Fibroblast of skin of right biceps (primary cell): ENCODE measurements at regions not wholly inside any gene's neighbourhood (a gene's known extent, or its start where the extent isn't known, plus 50 kb on each side); places are given as distances from the start of the nearest gene placed in this dataset.

ENCODE experiments used
- DNase-seq: peaks from one replicate; pipeline ENCODE4 v3.0.0-alpha.2; 2013

DNA sequence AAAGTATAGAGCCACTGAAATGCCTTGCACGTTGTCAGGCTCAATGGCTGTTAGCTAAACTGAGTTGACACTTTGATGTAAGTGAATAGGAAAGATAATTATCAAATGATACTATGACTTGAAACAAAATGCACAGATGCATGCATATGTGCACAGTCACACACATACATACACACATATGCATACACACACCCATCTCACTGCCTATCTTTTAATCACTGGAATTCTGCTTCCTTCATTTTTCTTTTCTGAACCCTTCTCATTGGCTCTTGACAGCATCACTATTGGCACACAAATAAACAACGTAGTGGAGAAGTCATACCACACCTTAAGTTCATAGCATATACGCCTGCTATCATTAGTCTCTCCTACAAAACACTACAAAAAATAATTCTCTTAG lies 154.9 kb upstream of the NCKAP5 start:
- DNase-seq, result no peak

DNA sequence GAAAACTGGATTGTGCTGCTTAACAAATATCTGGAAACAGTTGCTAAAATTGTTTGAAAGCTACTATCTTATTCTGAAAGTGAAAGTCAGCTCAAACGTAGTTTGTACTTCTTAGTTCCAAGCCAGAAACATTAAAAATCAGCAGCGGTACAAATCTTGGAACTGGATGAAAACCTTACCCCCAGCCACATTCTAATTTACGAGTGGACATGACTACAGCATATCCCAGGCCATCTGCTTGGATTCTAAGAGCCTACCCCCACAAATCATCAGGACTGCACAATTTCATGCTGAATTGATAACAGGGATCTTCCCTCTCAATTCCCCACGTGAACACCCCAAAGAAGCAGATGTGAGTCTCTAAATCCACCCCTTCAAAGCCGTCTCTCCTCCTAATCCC lies 158.7 kb upstream of the NCKAP5 start:
- no peak for DNase-seq

DNA sequence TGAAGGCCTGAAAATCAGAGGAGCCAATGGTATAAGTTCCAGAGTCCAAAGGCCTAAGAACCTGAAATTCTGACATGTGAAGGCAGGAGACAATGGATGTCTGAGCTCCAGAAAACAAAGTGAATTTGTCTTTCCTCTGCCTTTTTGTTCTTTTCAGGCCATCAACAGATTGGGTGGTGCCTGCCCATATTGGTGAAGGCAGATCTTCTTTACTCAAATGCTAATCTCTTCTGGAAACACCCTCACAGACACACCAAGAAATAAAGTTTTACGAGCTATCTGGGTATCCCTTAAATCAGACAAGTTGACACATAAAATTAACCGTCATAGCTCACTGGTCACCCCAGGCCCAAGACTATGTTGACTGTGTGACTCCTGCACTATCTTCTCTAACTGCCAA lies 163.8 kb upstream of the NCKAP5 start:
- no peak for DNase-seq

DNA sequence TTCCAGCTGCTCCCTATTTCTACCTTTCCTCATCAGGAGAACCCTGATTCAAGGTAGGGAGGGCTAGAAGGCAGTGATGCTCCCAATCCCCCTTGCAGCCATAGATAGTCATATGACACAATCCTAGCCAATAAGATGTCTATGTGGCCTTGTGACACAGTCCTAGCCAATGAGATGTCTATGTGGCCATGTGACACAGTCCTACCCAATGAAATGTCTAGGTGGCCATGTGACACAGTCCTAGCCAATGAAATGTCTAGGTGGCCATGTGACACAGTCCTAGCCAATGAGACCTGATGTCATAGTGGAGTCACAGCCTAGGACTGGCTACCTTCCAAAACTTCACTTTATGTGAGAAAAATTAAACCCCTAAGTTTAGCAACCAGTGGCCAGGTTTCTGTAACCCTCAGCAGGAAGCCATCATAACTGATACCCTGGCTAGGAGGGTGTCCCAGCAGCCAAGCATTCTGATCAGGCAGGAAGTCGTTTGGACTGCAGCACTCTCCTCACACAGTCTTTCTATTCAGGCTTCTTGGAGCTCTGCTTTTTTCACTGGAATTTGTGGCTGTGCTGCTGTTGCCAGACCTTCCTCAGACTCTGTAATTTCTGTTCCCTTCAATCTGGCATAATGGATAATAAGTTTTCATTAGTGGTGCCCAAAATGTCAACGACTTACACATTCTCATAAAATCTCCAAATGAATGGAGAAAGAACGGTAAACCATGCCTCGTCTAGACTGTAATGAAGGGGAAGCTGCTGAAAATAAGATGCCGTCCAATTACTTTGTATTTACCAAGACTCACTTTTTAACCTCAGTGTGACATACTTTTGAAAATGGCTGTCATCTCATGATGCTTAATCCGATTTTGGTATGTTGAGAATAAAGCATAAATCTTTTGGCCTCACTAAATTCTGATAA lies 165.0 kb upstream of the NCKAP5 start:
- DNase-seq, result peak; percentile 68

DNA sequence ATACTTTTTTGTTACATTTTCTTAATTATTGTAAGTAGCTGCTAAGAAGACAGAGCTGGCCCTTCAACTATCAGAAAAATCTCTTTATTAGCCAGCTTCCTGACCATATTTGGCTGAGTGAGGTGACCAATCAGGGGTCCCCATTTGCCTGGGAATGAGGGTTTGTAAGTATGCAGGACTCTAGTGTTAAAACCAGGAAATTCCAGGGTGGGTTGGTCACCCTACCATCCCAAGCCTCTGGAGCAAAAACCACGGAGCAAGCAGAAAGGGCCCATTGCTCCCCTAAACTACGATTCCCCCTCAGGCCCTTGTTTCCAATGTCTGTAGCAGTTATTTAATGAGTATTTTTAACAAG lies 165.6 kb upstream of the NCKAP5 start:
- peak; percentile 97 for DNase-seq

DNA sequence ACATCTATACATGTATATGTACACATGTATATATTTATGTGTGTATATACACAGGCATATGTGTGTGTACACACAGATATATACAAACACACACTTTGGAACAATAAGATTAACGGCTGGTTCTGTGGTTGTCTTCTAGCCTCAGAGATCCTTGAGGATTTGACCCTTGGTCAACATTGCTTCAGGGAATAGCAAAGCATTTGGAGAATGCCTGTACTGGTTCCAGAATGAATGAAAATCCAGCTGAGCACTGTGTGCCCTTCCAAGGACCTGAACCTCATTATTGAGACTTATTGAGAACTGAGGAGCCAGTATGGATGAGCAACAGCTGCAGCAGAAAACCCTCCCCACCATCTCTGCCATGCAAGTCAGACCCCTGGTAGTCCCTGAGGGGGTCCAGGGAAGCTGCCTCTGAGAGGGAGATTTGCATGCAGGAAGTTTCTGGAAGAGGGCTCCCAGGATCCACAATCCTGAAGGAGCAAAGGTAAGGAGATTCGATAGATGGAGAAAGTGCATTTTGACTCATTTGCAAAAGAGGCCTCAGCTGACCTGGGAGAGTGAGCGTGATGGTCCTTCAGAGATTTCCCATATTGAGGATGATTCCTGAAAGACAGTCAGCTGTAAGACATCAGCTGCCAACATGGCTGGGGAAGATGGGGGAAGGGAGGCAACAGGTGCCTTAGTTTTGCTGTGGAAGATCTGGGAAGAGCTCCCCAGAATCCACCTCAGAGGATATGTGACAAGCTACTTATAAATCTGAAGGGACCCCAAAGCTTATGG lies 166.6 kb upstream of the NCKAP5 start:
- peak; percentile 51 for DNase-seq

DNA sequence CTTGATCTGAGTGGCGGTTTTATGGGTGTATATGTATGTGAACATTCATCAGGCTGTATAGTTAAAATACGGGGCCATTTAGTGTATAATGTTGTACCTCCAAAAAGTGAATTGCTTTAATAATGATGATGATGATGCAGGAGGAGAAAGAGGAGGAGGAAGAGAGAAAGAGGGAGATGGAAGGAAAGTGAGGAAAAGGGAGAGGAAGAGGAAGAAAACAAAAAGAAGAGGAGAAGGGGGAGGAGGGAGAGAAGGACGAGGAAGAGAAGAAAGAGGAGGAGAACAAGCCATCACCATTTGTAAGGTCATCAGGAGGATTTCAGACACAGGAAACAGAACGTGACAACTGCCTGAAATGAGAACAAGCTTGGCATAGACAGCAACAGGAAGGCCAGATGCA lies 168.4 kb upstream of the NCKAP5 start:
- DNase-seq, result no peak

DNA sequence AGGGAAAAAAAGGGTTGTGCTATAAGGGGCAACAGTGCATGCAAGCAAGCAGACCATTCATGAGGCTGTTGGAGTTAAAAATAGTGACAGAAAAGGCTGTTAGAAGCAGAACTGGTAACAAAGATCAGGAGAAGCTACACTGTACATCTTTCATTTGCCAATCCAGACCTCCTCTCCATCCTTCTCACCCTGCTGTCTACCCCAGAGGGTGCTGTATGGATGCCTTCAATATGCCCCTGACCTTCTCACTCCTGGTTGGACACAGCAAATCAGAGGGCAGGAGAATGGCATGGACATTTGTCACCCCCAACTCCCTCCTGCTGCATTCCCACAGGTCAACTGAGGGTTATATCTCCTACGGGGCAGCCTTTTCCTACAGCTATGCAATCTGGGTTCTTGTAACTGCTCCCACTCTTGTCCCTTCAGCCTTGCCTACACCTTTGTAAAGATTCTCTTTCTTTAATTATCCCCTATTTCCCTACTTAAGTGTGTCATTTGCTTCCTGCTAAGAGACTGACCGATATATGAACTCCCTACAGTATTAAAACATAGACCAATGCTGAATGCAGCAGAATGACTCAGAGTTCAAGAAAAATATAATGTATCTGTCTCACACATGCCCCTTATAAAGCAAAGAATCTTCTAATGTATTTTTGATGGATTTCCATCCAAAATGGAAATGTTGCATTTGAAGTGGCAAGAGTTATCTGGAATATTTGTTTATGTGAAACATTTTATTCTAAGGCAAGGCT lies 169.2 kb upstream of the NCKAP5 start:
- DNase-seq, result peak; percentile 77

DNA sequence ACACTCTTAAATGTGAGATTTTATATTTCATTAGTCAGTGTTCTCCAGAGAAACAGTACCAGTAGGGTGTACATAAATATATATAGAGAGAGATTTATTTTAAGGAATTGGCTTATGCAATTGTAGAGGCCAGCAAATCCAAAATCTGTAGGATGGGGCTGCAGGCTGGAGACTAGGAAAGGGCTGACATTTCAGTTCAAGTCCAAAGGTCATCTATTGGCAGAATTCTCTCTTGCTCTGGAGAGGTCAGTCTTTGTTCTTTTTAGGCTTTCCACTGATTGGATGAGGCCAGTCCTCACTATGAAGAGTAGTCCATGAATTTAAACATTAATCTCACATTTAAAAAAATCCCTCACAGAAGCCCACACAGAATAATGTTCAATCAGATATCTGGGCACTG lies 170.8 kb upstream of the NCKAP5 start:
- DNase-seq, result no peak

DNA sequence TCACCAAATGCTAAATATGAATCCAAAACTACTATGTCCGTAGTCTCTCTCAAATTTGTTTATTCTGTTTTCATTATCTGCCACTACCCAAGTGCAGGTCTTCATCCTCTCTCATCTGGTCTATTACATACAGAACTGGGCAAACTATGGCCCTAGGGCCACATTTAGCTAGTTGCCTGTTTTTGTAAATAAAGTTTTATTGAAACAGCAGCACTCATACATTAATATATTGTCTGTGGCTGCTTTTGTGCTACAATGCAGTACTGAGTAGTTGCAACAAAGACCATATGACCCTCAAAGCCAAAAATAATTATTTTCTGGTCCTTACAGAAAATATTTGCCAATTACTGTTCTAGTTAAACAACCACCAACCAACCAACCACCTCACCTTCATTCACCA lies 172.2 kb upstream of the NCKAP5 start:
- DNase-seq, result no peak

DNA sequence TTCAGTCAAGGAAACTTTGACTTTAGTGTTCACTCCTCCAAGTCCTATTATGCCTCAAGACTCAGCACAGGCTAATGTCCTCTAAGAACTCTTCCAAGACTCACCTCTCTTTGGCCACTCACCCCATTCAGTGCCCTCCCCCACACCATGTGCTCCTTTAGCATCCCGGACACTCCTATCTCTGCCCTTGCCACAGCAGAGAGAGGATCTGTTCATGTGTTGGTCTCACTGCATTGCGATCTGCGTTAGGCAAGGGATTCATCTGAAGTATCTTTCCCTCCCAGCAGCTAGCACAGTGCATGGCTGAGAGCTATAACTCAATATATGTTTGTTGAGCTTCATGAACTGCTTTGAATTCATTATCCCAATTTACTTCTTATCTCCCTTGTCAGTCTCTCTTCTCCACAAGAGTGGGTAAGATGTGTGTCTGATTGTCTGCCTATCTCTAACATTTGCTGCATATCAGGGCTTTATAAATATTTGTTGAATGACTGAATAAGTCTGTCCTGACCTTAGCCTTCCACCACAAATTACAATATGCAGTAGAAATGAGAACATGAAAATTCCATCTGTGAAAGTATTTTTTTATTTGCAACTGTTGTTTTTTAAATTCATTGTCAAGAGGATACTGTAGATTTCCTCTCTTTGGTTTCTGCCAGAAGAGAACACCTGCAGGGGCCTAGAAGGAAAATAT lies 179.9 kb upstream of the NCKAP5 start:
- peak; percentile 48 for DNase-seq

DNA sequence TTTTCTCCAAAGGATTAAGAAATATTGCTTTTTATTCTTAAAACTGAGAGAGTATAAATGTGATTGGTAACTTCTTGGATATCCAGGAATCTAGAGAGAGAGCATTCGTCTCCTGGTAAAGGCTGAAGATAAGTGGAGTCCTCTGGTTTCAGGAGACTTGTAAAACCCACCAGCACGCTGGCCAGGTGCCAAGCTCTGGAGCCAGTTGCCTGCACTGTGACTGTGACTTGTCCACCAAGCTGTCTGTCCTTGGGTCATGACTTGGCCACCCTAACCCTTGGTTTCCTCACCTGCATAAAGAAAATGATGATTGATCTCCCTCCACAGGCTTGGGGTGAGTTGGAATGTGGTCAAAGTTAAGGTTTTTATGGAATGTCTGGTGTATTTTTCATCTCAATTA lies 185.4 kb upstream of the NCKAP5 start:
- no peak for DNase-seq

DNA sequence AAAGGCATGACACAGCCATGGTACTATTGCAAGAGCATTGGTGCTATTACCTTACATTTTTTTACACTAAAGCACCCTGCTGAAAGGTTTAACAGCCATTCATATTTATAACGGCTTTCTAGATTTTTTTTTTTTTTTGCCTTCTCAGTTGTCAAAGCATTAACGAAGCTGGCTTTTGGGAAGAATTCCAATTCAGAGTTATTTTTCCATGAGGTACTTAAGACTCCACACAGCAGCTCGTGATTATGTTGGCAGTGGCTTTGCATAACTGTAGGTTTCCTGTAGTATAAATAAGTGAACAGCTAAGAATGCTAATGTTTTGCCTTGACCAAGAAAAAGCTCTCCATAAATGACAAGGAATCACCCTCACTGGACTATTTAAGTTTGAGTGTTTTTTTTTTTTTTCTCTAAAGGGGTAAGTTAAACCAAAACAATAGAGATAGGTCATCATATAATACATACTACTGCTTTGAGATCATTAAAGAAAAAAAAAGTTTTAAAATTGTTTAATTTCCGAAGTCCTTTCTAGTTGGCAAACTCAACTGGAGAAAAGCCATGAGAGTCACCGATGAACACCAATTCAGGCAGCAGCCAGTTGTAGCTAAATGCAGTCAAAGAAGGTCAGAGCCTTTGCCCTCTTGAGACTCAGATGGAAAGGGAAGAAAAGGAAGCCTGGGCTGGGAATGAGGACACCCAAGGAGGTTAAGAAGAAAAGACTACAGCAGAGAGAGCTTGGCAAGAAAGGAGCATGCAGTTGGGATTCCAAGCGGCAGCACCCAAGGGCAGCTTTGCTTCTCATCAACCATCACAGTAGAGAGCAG lies 187.4 kb upstream of the NCKAP5 start:
- DNase-seq, result peak; percentile 98

DNA sequence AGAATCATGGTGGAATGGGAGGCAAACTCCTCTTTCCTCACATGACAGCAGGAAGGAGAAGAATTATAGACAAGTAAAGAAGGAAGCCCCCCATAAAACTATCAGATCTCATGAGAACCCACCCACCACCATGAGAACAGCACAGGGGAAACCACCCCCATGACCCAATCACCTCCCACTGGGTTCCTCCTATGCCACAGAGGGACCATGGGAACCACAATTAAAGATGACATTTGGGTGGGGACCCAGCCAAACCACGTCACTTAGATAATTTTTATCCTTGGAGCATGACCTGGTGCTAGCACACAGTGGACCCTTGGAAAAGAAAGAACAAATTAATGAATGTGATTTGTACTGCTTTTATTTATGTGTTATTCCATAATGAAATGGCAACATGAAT lies 188.6 kb upstream of the NCKAP5 start:
- no peak for DNase-seq

DNA sequence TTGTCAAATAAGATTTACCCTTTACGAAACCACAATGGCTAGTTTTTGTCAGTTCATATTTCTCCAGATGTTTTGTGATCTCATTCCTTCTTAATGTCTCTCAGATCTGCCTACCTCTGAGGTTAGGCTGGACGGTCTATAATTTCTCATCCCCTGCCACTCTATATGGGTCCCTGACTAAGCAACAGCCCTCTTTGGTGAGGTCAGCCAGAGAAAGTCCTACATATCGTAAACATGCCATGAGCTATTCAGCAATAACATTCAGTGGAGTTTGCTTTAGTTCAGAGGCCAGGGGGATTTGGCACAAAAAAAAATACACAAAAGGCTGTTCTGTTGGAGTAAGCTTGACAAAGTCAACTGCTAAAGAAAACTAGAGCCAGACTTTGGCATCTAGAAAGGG lies 192.1 kb upstream of the NCKAP5 start:
- peak; percentile 86 for DNase-seq

DNA sequence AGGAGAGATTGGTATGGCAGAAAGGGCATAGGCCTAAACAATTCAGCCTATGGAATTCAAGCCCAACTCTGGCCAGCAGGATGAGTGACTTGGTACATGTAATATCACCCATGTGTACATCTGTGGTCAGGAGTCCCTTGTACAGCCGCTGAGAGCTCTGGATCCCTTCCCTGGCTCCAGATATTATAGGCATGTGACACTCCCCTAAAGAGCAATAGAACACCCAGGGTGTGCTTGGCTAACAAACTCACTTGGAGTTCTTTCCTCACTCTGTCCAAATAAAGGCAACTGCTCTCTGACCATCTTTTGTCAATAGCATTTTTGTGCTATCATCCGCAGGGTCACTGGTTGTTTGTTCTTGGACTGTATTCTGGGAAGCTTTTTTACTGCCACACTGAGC lies 197.4 kb upstream of the NCKAP5 start:
- DNase-seq, result peak; percentile 64

DNA sequence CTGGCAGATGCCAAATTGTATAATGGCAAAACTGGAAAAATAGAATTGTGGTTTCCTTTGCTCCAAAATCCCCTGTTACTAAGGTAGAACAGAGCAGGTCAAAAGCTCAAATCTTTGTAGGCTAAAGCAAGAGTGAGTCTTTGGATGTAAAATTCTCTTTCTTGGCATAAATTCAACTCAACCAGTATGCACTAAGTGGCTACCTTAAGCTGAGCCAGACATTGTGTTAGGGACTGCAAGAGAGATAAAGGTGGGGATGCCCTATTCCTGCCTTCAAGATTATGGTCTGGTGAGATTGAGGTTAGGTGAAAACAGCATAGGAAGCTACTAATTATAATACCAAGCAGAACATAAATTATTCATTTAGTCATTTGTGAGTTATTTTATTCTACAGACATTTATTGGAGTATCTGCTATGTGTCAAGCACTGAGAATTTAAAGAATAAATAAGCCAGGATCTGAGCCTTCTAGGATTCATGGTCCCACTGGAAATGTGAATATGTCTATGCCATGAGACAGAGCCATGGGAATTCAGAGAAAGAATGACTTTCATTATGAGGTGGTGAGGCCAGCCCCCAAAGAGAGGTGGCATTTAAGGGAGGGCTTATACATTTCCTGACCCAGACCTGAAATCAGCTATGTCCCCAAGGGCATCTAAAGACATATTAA lies 198.0 kb upstream of the NCKAP5 start:
- DNase-seq, result peak; percentile 67

DNA sequence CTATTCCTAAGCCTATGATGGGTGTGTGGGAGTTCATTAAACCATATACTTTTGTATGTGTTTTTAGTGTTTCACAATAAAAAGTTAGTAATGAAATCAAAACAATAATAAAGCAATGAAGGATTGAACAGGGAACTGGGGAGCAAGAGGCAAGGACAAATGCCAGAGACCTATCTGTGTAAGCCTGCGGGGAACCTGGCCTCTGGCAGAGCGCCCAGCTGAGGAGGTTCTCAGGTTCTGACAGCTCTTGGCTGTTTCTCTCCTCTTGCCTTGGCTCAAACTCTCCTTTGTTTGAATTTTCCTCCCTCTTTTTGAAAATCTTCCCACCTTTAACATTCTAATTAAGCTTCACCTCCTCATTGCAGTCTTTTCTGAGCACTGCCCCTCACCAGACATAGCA lies 200.0 kb upstream of the NCKAP5 start:
- DNase-seq, result no peak

DNA sequence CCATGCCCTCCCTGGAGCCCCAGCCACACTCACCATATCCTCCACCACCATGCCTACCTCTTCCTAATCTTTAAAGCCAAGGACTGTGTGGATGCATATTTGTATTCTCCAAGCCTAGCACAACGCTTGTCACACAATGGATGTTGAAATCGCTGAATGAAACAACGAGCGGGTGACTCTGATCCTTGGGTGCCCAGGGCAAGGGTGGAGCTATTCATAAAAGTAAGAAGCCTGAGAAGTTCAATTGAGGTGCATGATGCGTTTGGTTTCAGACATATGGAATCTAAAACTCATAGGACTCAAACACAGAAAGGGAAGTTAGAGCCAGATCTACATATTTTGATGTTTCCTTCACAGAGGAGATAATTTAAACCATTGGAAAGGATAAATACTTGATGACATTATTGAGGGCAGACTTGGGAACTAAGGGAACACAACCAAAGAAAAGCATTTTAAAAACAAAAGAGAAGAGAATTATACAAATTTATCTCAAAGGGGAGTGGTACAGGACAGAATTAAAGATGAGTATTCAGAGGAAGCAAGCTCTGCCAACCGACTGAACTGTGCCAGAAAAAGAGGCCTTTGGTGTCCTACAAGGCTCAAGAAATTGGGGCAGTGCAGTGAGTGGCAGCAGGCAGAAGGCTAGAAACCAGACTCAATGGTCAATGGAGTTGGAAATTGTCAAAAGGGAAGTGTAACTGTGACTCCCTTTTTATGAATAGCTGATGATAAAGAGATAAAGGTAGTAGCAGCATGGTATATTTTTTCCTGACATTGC lies 200.6 kb upstream of the NCKAP5 start:
- DNase-seq, result no peak

DNA sequence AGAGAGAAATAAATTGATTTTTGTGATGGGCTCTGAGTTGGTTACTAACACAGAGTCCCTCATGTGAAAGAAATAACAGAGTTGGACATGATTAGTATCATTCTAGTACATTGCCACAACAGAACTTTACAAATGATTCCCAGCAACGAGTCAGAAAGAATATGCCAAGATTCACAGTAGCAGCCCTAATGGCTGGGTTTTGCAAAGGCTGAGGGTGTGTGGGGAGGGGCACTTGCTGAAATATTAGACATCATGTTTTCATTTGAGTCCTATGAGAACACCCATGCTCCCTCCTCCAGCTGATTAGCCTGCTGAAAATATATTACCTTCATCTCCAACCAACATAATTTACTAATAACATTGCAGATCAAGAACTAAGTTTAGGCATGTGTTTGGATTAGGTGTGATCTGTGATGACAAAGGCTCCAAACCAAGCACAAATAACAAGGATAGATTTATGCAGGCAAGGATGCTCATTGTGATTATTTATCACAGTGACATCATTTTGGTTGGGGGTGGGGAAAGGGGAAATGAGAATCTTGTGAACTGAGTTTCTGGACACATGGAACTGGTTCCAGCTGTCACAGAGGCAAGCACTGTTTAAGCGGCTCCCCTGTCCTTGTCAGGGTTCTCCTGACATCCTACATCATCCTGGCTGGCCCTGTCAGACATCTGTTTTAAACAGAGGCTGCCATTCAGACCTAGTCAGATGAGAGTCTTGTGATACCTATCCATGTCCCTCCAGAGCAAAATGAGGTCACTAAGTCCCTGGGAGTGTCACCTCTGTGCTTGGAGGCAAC lies 205.8 kb upstream of the NCKAP5 start:
- DNase-seq, result no peak
